ENCODE measurements at regions not wholly inside any gene's neighbourhood (a gene's known extent, or its start where the extent isn't known, plus 50 kb on each side); places are given as distances from the start of the nearest gene placed in this dataset.

DNA sequence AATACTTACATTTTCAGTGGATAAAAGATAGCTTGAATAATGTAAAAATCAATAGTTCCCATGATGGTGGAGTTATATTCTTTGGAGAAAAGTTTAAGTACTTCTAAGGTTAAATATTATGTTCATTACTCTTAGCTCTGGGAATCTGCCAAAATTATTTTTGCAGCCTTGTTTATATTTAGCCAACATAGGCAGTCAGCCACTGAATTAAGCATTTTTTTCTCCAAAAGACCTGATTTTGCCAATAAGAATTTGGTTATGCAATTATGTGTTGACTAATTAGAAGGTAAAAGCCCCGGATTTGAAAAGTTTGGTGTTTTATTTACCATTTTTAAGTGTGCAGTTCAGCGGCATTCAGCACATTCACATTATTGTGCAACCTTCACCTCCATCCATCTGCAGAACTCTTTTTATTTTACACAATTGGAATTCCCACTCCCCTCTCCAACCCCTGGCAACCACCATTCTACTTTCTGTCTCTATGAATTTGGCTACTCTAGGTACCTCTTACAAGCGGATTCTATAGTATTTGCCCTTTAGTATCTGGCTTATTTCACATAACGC is 90.1 kb upstream of the C1QTNF9B start:
- H3K4me1 ChIP-seq (ENCODE audit: control insufficient read depth, low read length), result no peaks in the 10 kb centered on the region

DNA sequence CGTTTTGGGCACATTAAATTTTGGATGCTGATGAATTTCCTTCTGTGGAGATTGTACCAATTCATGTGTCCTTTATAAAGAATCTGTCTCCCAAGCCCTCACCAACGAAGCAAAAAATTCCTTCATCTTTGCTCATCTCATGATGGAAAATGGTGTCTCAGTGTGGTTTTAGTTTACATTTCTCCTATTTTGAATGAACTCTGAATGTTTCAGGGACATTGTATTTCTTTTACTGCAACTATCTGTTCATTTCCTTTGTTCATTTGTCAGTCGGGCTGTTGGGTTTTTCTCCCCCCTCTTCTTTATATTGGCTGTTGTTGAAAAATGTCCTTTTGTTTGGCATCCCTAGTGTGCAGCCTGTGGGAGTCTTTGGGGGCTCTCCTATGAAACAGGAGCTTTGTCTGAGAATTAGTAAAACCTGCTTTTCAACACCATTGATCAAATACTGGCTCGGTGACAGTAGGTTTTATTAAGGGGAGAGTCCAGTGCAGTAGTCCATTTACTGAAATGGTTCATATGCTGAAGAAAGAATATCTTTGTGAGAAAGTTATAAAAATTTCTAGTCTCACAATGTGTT is 91.3 kb upstream of the C1QTNF9B start:
- H3K9me3 ChIP-seq (ENCODE audit: control insufficient read depth, insufficient read depth, low read length), result no peaks in the 10 kb centered on the region
- no peaks in the 10 kb centered on the region for H3F3A ChIP-seq (ENCODE audit: control insufficient read depth, insufficient read depth)
- H4K20me1 ChIP-seq (ENCODE audit: control insufficient read depth, insufficient read depth, low read depth, low read length), result no peaks in the 10 kb centered on the region
- no peaks in the 10 kb centered on the region for H3K4me1 ChIP-seq (ENCODE audit: control insufficient read depth, low read length)
- H3K4me3 ChIP-seq (ENCODE audit: low read length), result no peak overlapping the region
- no peak overlapping the region for H3K27ac ChIP-seq (ENCODE audit: low read depth, low read length)
- no peak for TF ChIP-seq EZH2phosphoT487 (IDR thresholded peaks at IDR 0.05; ENCODE audit: borderline replicate concordance, low read length)
- TF ChIP-seq, protein P1, sequence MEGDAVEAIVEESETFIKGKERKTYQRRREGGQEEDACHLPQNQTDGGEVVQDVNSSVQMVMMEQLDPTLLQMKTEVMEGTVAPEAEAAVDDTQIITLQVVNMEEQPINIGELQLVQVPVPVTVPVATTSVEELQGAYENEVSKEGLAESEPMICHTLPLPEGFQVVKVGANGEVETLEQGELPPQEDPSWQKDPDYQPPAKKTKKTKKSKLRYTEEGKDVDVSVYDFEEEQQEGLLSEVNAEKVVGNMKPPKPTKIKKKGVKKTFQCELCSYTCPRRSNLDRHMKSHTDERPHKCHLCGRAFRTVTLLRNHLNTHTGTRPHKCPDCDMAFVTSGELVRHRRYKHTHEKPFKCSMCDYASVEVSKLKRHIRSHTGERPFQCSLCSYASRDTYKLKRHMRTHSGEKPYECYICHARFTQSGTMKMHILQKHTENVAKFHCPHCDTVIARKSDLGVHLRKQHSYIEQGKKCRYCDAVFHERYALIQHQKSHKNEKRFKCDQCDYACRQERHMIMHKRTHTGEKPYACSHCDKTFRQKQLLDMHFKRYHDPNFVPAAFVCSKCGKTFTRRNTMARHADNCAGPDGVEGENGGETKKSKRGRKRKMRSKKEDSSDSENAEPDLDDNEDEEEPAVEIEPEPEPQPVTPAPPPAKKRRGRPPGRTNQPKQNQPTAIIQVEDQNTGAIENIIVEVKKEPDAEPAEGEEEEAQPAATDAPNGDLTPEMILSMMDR (IDR thresholded peaks at IDR 0.05; ENCODE audit: low read depth, low read length, poor library complexity, severe bottlenecking), result no peak
- H3K27me3 ChIP-seq (ENCODE audit: control insufficient read depth, low read length), result peaks cover 11% of the 10 kb centered on the region; the same call in 1 of the 2 replicates
- H3K79me2 ChIP-seq (ENCODE audit: control insufficient read depth, low read length), result no peaks in the 10 kb centered on the region
- H3K4me2 ChIP-seq (ENCODE audit: low read length), result no peak overlapping the region
- no peaks in the 10 kb centered on the region for H3K36me3 ChIP-seq (ENCODE audit: control insufficient read depth, low read length)
- no peaks in the 10 kb centered on the region for H3K9me2 ChIP-seq (replicated peaks; ENCODE audit: control insufficient read depth, low read length)

More for the DNA sequence above, 90.1 kb upstream of the C1QTNF9B start:
- TF ChIP-seq EZH2phosphoT487 (IDR thresholded peaks at IDR 0.05; ENCODE audit: borderline replicate concordance, low read length), result no peak
- TF ChIP-seq, protein P1 (IDR thresholded peaks at IDR 0.05; ENCODE audit: low read depth, low read length, poor library complexity, severe bottlenecking), result no peak
- H4K20me1 ChIP-seq (ENCODE audit: control insufficient read depth, insufficient read depth, low read depth, low read length), result no peaks in the 10 kb centered on the region
- peaks cover 16% of the 10 kb centered on the region for H3K27me3 ChIP-seq (ENCODE audit: control insufficient read depth, low read length)
- H3K79me2 ChIP-seq (ENCODE audit: control insufficient read depth, low read length), result no peaks in the 10 kb centered on the region
- H3K4me3 ChIP-seq (ENCODE audit: low read length), result no peak overlapping the region
- no peak overlapping the region for H3K27ac ChIP-seq (ENCODE audit: low read depth, low read length)
- H3K9me3 ChIP-seq (ENCODE audit: control insufficient read depth, insufficient read depth, low read length), result no peaks in the 10 kb centered on the region
- no peak overlapping the region for H3K4me2 ChIP-seq (ENCODE audit: low read length)
- no peaks in the 10 kb centered on the region for H3K9me2 ChIP-seq (replicated peaks; ENCODE audit: control insufficient read depth, low read length)
- H3F3A ChIP-seq (ENCODE audit: control insufficient read depth, insufficient read depth), result no peaks in the 10 kb centered on the region
- H3K36me3 ChIP-seq (ENCODE audit: control insufficient read depth, low read length), result no peaks in the 10 kb centered on the region

DNA sequence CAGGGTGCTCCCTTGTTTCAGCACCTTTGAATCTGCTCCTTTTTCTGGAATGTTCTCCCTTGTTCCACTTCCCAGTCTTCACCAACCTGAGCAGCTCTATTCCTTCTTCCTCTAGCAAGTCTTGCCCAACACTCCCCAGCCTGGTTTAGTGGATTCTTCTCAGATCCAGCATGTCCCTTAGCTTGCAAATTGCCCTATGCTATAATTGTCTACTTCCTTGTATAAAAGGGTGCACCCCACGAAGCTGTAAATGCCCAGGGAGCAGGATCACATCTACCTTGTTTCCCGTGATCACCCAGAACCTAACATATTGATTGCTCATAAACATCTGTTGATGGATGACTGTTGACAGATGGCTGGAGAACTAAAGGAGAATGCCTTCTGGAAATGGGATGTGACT is 93.2 kb upstream of the C1QTNF9B start:
- no peaks in the 10 kb centered on the region for H3K9me3 ChIP-seq (ENCODE audit: control insufficient read depth, insufficient read depth, low read length)
- no peak overlapping the region for H3K4me3 ChIP-seq (ENCODE audit: low read length)
- no peaks in the 10 kb centered on the region for H3K4me1 ChIP-seq (ENCODE audit: control insufficient read depth, low read length)
- TF ChIP-seq, protein P1 (IDR thresholded peaks at IDR 0.05; ENCODE audit: low read depth, low read length, poor library complexity, severe bottlenecking), result no peak
- TF ChIP-seq EZH2phosphoT487 (IDR thresholded peaks at IDR 0.05; ENCODE audit: borderline replicate concordance, low read length), result no peak
- no peaks in the 10 kb centered on the region for H3F3A ChIP-seq (ENCODE audit: control insufficient read depth, insufficient read depth)
- no peaks in the 10 kb centered on the region for H4K20me1 ChIP-seq (ENCODE audit: control insufficient read depth, insufficient read depth, low read depth, low read length)
- H3K4me2 ChIP-seq (ENCODE audit: low read length), result no peak overlapping the region
- no peak overlapping the region for H3K27ac ChIP-seq (ENCODE audit: low read depth, low read length)
- no peaks in the 10 kb centered on the region for H3K9me2 ChIP-seq (replicated peaks; ENCODE audit: control insufficient read depth, low read length)
- H3K36me3 ChIP-seq (ENCODE audit: control insufficient read depth, low read length), result no peaks in the 10 kb centered on the region
- H3K79me2 ChIP-seq (ENCODE audit: control insufficient read depth, low read length), result no peaks in the 10 kb centered on the region
- H3K27me3 ChIP-seq (ENCODE audit: control insufficient read depth, low read length), result peaks cover 23% of the 10 kb centered on the region; the same call in 1 of the 2 replicates
